SH-SY5Y (cell line): ENCODE measurements at regions not wholly inside any gene's neighbourhood (a gene's known extent, or its start where the extent isn't known, plus 50 kb on each side); places are given as distances from the start of the nearest gene placed in this dataset.

Experiments used
- GATA2 ChIP-seq: IDR thresholded peaks from 2 replicates; pipeline ENCODE4 v1.6.1; 2011; ENCODE audit warnings: mild to moderate bottlenecking, low read depth, low read length
- GATA3 ChIP-seq: IDR thresholded peaks from 2 replicates; pipeline ENCODE4 v1.6.1; 2011; ENCODE audit warnings: low read depth, mild to moderate bottlenecking, low read length, moderate library complexity

DNA sequence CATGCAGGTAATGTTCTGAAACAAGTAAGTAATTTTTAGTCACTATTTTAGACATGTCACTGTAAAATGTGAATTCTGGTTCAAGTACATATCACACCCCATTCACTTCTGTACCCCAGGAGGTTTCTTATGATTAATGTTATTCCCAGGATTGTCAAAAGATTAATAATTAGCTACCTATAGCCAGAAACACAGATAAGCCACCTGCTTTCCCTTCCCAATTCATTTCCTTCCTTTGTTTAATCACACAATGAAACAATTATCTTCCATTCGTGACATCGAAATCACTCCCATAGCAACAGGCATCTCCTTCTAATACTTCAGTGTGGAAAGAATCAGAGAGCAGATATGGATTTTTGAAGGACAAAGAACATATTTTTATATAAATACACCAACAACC, 1650.3 kb upstream of the CELF4 start:
- no peak for TF ChIP-seq GATA2
- no peak for TF ChIP-seq GATA3
